ENCODE measurements at regions not wholly inside any gene's neighbourhood (a gene's known extent, or its start where the extent isn't known, plus 50 kb on each side); places are given as distances from the start of the nearest gene placed in this dataset.

GRCh38 chr7:46802479-46802878, 779.4 kb downstream of the TNS3 start:
- TF ChIP-seq, protein P1, sequence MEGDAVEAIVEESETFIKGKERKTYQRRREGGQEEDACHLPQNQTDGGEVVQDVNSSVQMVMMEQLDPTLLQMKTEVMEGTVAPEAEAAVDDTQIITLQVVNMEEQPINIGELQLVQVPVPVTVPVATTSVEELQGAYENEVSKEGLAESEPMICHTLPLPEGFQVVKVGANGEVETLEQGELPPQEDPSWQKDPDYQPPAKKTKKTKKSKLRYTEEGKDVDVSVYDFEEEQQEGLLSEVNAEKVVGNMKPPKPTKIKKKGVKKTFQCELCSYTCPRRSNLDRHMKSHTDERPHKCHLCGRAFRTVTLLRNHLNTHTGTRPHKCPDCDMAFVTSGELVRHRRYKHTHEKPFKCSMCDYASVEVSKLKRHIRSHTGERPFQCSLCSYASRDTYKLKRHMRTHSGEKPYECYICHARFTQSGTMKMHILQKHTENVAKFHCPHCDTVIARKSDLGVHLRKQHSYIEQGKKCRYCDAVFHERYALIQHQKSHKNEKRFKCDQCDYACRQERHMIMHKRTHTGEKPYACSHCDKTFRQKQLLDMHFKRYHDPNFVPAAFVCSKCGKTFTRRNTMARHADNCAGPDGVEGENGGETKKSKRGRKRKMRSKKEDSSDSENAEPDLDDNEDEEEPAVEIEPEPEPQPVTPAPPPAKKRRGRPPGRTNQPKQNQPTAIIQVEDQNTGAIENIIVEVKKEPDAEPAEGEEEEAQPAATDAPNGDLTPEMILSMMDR (IDR thresholded peaks at IDR 0.05; ENCODE audit: low read depth, low read length): no peak
- Histone ChIP-seq H3K4me1 (no peaks in the 10 kb centered on the region), H3K27me3 (no peaks in the 10 kb centered on the region), H3K9me3 (no peaks in the 10 kb centered on the region), H3K36me3 (no peaks in the 10 kb centered on the region), H3K4me3 (ENCODE audit: low read depth, low read length) (no peak overlapping the region)
- no peak for DNase-seq

DNA sequence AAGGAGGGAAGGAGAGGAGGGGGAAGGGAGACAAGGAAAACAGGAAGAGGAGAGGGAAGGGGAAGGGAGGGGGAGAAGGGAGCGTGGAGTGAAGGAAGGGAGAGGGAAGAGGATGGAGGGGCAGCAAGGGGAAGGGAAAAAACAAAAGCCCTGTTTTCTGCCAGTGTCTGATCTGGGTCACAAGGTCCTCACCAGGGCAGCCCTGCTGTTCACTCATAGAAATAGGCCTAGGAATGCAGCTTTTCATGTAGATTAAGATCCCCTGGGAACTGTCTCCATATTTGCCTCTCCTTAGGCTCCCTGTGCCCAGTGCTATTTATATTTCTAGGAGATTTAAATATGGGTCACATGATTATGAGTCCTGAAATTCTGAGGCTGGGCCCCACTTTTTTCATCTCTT, 790.7 kb downstream of the TNS3 start:
- Histone ChIP-seq H3K4me1 (no peaks in the 10 kb centered on the region), H3K9me3 (no peaks in the 10 kb centered on the region)

DNA sequence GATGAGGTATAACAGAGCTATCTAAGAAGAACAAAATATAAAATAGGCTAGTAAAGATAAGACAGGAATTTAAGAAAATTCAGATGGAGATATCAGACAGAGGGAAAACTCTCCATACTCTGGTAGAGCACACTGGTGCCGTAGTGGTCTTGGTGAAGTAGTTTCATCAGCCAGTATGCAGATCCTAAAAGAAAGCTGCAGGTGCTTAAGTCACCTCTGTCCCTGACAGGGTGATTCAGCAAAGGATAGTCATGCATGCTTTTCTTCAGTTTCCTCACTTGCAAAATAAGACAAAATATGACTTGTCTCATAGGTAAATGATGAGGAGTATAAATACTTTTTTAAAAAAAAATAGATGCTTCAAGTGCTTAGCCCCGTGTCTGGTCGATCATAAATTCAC, 794.9 kb downstream of the TNS3 start:
- DNase-seq: no peak
- TF ChIP-seq, protein P1 (IDR thresholded peaks at IDR 0.05; ENCODE audit: low read depth, low read length): no peak
- Histone ChIP-seq H3K4me1 (no peaks in the 10 kb centered on the region), H3K36me3 (no peaks in the 10 kb centered on the region), H3K4me3 (ENCODE audit: low read depth, low read length) (no peak overlapping the region), H3K9me3 (no peaks in the 10 kb centered on the region), H3K27me3 (no peaks in the 10 kb centered on the region)

More for the DNA sequence above, 790.7 kb downstream of the TNS3 start:
- Histone ChIP-seq H3K27me3 (no peaks in the 10 kb centered on the region), H3K36me3 (no peaks in the 10 kb centered on the region), H3K4me3 (ENCODE audit: low read depth, low read length) (no peak overlapping the region)
- DNase-seq: no peak
- TF ChIP-seq, protein P1 (IDR thresholded peaks at IDR 0.05; ENCODE audit: low read depth, low read length): no peak

GRCh38 chr7:46786221-46786954, 795.5 kb downstream of the TNS3 start:
- TF ChIP-seq, protein P1 (IDR thresholded peaks at IDR 0.05; ENCODE audit: low read depth, low read length): no peak
- DNase-seq: no peak
- Histone ChIP-seq H3K4me3 (ENCODE audit: low read depth, low read length) (no peak overlapping the region), H3K9me3 (no peaks in the 10 kb centered on the region), H3K27me3 (no peaks in the 10 kb centered on the region), H3K4me1 (no peaks in the 10 kb centered on the region), H3K36me3 (no peaks in the 10 kb centered on the region)

DNA sequence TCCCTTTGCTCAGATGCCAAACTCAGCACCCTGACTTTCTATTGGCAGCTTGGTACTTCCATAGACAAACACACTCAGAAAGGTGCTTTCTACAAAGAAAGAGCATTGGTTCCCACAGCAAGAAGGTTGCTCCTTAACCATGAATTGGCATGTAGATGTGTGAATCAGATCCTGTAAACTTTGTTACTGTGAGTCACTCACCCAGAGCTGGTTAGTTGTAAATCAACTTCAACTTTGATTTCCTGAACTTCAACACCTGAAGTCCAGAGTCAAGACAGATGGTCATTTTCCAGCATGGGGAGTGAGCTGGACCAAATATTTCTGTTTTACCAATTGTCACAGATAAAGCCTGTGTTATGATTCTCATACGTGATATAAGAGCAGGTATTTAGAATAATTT, 797.2 kb downstream of the TNS3 start:
- Histone ChIP-seq H3K36me3 (no peaks in the 10 kb centered on the region), H3K4me3 (ENCODE audit: low read depth, low read length) (no peak overlapping the region), H3K4me1 (no peaks in the 10 kb centered on the region), H3K9me3 (no peaks in the 10 kb centered on the region), H3K27me3 (no peaks in the 10 kb centered on the region)
- TF ChIP-seq, protein P1 (IDR thresholded peaks at IDR 0.05; ENCODE audit: low read depth, low read length): no peak
- no peak for DNase-seq

GRCh38 chr7:46781901-46782439, 799.9 kb downstream of the TNS3 start:
- no peaks in the 10 kb centered on the region for H3K27me3 ChIP-seq
- no peak overlapping the region for H3K4me3 ChIP-seq (ENCODE audit: low read depth, low read length)
- H3K36me3 ChIP-seq: no peaks in the 10 kb centered on the region
- DNase-seq: no peak
- no peaks in the 10 kb centered on the region for H3K4me1 ChIP-seq
- TF ChIP-seq, protein P1 (IDR thresholded peaks at IDR 0.05; ENCODE audit: low read depth, low read length): no peak
- no peaks in the 10 kb centered on the region for H3K9me3 ChIP-seq

All from BE2C (cell line).